HUES48 (cell line): ENCODE measurements at regions not wholly inside any gene's neighbourhood (a gene's known extent, or its start where the extent isn't known, plus 50 kb on each side); places are given as distances from the start of the nearest gene placed in this dataset.
A peak's percentile ranks its signal among the peaks of the same experiment; 100 is the strongest.

Source experiments
- H3K27ac ChIP-seq: one replicate; pipeline ENCODE4 v1.7.0; 2013; ENCODE audit warnings: low read depth, low read length, inconsistent platforms
- H3K27me3 ChIP-seq: 2 replicates; pipeline ENCODE4 v1.6.1; 2013; ENCODE audit warnings: mild to moderate bottlenecking, low read length; ENCODE audit not compliant: control insufficient read depth, insufficient read depth
- H3K36me3 ChIP-seq: 2 replicates; pipeline ENCODE4 v1.6.1; 2013; ENCODE audit warnings: low read length; ENCODE audit not compliant: control insufficient read depth, insufficient read depth
- H3K4me1 ChIP-seq: 2 replicates; pipeline ENCODE4 v1.6.1; 2013; ENCODE audit warnings: mild to moderate bottlenecking, low read length; ENCODE audit not compliant: control insufficient read depth, insufficient read depth
- H3K4me3 ChIP-seq: 2 replicates; pipeline ENCODE4 v1.5.1; 2013; ENCODE audit warnings: mild to moderate bottlenecking, low read depth, low read length
- H3K9ac ChIP-seq: 2 replicates; pipeline ENCODE4 v1.6.1; 2013; ENCODE audit warnings: mild to moderate bottlenecking, low read depth, low read length, moderate library complexity
- H3K9me3 ChIP-seq: 2 replicates; pipeline ENCODE4 v1.6.1; 2013; ENCODE audit warnings: low read length; ENCODE audit not compliant: control insufficient read depth, insufficient read depth

- H3K27ac ChIP-seq: no peak overlapping the region
- H3K9ac ChIP-seq: no peak overlapping the region
- peaks cover 11% of the 10 kb centered on the region for H3K4me1 ChIP-seq
- H3K9me3 ChIP-seq: no peaks in the 10 kb centered on the region
- H3K4me3 ChIP-seq: no peak overlapping the region
- no peaks in the 10 kb centered on the region for H3K27me3 ChIP-seq
- no peaks in the 10 kb centered on the region for H3K36me3 ChIP-seq
Measured at GRCh38 chr2:7209757-7210555, 292.7 kb downstream of the RNF144A start.

- Histone ChIP-seq H3K27ac (no peak overlapping the region), H3K4me3 (no peak overlapping the region), H3K4me1 (peaks cover 11% of the 10 kb centered on the region), H3K27me3 (no peaks in the 10 kb centered on the region), H3K9ac (no peak overlapping the region), H3K36me3 (no peaks in the 10 kb centered on the region), H3K9me3 (no peaks in the 10 kb centered on the region)
Measured at GRCh38 chr2:7210712-7211111, 293.5 kb downstream of the RNF144A start.

- H3K9ac ChIP-seq: no peak overlapping the region
- H3K9me3 ChIP-seq: peaks cover 9% of the 10 kb centered on the region; the same call in 1 of the 2 replicates
- H3K27ac ChIP-seq: peak overlapping the region; percentile 17
- no peak overlapping the region for H3K4me3 ChIP-seq
- H3K4me1 ChIP-seq: peaks cover 47% of the 10 kb centered on the region
- H3K27me3 ChIP-seq: no peaks in the 10 kb centered on the region
- H3K36me3 ChIP-seq: no peaks in the 10 kb centered on the region
Measured at GRCh38 chr2:7225848-7226247, 308.6 kb downstream of the RNF144A start.

GRCh38 chr2:7226501-7226900 is 309.3 kb downstream of the RNF144A start:
- Histone ChIP-seq H3K4me3 (no peak overlapping the region), H3K27ac (peak overlapping the region; percentile 76), H3K36me3 (no peaks in the 10 kb centered on the region), H3K4me1 (peaks cover 47% of the 10 kb centered on the region), H3K9me3 (peaks cover 9% of the 10 kb centered on the region; the same call in 1 of the 2 replicates), H3K27me3 (no peaks in the 10 kb centered on the region), H3K9ac (no peak overlapping the region)

- no peak overlapping the region for H3K9ac ChIP-seq
- no peaks in the 10 kb centered on the region for H3K36me3 ChIP-seq
- H3K27me3 ChIP-seq: no peaks in the 10 kb centered on the region
- no peaks in the 10 kb centered on the region for H3K9me3 ChIP-seq
- peaks cover 5% of the 10 kb centered on the region for H3K4me1 ChIP-seq
- no peak overlapping the region for H3K4me3 ChIP-seq
- H3K27ac ChIP-seq: no peak overlapping the region
Measured at GRCh38 chr2:7233126-7233525, 315.9 kb downstream of the RNF144A start.

GRCh38 chr2:7237466-7237865 is 320.3 kb downstream of the RNF144A start:
- H3K4me3 ChIP-seq: no peak overlapping the region
- no peaks in the 10 kb centered on the region for H3K27me3 ChIP-seq
- H3K36me3 ChIP-seq: no peaks in the 10 kb centered on the region
- no peak overlapping the region for H3K9ac ChIP-seq
- no peaks in the 10 kb centered on the region for H3K9me3 ChIP-seq
- H3K4me1 ChIP-seq: no peaks in the 10 kb centered on the region
- H3K27ac ChIP-seq: no peak overlapping the region

GRCh38 chr2:7239078-7239477 is 321.9 kb downstream of the RNF144A start:
- no peak overlapping the region for H3K4me3 ChIP-seq
- H3K27ac ChIP-seq: no peak overlapping the region
- H3K36me3 ChIP-seq: no peaks in the 10 kb centered on the region
- no peaks in the 10 kb centered on the region for H3K9me3 ChIP-seq
- H3K9ac ChIP-seq: no peak overlapping the region
- no peaks in the 10 kb centered on the region for H3K27me3 ChIP-seq
- no peaks in the 10 kb centered on the region for H3K4me1 ChIP-seq

- Histone ChIP-seq H3K9ac (no peak overlapping the region), H3K4me1 (no peaks in the 10 kb centered on the region), H3K27ac (no peak overlapping the region), H3K27me3 (no peaks in the 10 kb centered on the region), H3K4me3 (no peak overlapping the region), H3K9me3 (no peaks in the 10 kb centered on the region), H3K36me3 (no peaks in the 10 kb centered on the region)
Measured at GRCh38 chr2:7241041-7241745, 324.0 kb downstream of the RNF144A start.

GRCh38 chr2:7242189-7242867 is 325.1 kb downstream of the RNF144A start:
- no peaks in the 10 kb centered on the region for H3K27me3 ChIP-seq
- no peak overlapping the region for H3K4me3 ChIP-seq
- H3K9ac ChIP-seq: no peak overlapping the region
- H3K4me1 ChIP-seq: no peaks in the 10 kb centered on the region
- H3K27ac ChIP-seq: no peak overlapping the region
- no peaks in the 10 kb centered on the region for H3K36me3 ChIP-seq
- no peaks in the 10 kb centered on the region for H3K9me3 ChIP-seq

- Histone ChIP-seq H3K9me3 (no peaks in the 10 kb centered on the region), H3K27ac (no peak overlapping the region), H3K4me1 (no peaks in the 10 kb centered on the region)
Measured at GRCh38 chr2:7243276-7243675, 326.1 kb downstream of the RNF144A start.

GRCh38 chr2:7256377-7256776 is 339.2 kb downstream of the RNF144A start:
- H3K27ac ChIP-seq: no peak overlapping the region
- no peak overlapping the region for H3K9ac ChIP-seq
- H3K9me3 ChIP-seq: no peaks in the 10 kb centered on the region; the same call in 1 of the 2 replicates
- H3K27me3 ChIP-seq: no peaks in the 10 kb centered on the region
- H3K4me3 ChIP-seq: no peak overlapping the region
- H3K4me1 ChIP-seq: no peaks in the 10 kb centered on the region
- no peaks in the 10 kb centered on the region for H3K36me3 ChIP-seq

More at GRCh38 chr2:7243276-7243675, 326.1 kb downstream of the RNF144A start:
- no peak overlapping the region for H3K9ac ChIP-seq
- H3K36me3 ChIP-seq: no peaks in the 10 kb centered on the region
- H3K27me3 ChIP-seq: no peaks in the 10 kb centered on the region
- no peak overlapping the region for H3K4me3 ChIP-seq
